ENCODE measurements at regions not wholly inside any gene's neighbourhood (a gene's known extent, or its start where the extent isn't known, plus 50 kb on each side); places are given as distances from the start of the nearest gene placed in this dataset.
A peak's percentile ranks its signal among the peaks of the same experiment; 100 is the strongest.
"Not testable (repeated sequence)": the region's sequence is repeated elsewhere in the genome, so short reads cannot be mapped to it uniquely, and the experiment has no call there.

DNA sequence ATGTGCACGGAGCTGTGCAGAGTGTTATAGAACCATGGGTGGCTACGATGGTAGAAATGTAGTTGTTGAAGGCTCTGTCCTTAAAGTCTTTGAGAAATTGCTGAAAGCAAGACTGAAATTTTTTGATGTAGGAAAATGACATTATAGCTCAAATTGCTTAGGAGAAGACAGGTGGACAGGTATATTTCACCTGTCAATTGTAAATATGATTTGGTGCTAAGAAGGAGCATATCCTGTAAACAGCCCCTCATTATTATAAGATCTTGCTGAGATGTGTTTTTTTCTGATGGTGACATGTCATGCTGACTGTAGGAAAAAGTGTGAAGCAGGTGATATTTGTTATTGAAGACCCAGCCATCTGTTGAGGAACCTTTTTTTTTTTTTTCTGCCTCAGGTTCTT lies 377.9 kb downstream of the PSAT1 start:
- no peak for DNase-seq (ENCODE audit: low spot score)

DNA sequence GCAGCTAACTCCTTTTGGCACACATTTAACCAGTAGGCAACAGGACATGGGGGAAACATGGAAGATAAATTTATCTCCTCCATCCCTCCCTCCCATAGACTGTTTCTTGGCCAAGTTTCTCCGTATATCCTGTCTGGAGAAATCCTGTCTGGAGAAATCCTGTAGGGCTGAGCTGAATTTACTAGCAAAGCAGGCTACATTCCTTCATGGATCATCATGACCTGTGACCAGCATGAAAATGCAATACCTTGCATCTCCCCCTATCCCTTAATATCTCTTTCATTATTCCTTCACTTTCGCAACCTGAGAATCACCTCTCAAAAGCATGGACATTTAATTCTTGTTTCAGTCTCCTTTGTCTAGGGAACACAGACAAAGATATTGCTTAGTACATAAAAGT lies 379.1 kb downstream of the PSAT1 start:
- peak; percentile 58 for DNase-seq (ENCODE audit: low spot score)

DNA sequence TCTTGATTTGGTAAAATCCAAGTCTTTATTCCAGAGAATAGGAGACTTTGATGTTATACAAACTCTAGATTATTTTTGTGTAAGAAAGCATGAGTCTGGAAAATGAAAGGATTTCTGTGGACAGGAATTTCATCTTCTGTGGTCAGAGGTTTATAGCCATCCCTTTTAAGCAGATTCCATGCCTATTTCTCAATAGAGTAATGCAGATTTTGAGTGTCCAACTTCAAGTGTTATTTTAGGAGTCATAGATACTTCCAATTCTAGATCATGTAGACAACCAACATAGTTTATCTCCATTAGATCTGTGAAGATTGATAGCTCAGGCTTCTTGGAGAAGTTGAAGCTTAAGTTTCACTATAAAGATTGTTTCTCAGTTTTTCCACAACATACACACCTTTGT lies 379.7 kb downstream of the PSAT1 start:
- DNase-seq (ENCODE audit: low spot score): peak; percentile 60

DNA sequence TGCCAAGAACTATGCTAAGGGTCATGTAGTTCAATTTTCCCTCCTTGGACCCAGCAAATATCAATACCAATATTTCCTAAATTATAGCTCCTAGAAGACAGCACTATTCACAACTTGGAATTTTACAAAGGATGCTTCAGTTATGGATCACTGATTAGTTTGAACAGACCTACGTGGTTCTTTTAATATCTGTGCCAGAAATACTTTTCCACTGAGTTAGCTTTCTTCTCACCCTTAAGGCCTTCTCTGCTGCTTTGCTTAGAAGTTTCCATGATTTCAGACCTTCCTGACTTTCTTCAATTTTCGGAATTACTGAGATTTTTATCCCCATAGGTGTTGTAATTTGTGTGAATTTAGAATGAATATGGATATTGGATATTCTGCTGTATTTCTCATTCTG lies 380.4 kb downstream of the PSAT1 start:
- DNase-seq (ENCODE audit: low spot score): peak; percentile 67

DNA sequence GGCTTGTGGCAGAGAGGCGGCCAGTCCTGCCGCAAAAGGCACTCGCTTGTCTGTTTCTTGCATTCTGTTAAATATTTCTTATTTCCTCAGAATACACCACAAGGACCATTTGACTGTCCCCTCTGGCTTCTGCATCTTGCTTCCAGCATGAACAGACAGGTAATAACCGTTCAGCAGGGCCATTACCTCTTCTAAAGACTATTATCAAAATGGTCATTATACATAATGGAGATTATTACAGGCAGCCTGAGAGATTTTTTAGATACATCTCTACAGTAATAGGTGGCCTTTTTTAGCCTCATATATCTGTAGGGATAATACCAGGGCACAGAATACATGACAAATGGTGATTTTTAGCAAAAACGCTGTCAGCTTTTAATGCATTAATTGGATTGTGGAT lies 382.0 kb downstream of the PSAT1 start:
- DNase-seq (ENCODE audit: low spot score): no peak

DNA sequence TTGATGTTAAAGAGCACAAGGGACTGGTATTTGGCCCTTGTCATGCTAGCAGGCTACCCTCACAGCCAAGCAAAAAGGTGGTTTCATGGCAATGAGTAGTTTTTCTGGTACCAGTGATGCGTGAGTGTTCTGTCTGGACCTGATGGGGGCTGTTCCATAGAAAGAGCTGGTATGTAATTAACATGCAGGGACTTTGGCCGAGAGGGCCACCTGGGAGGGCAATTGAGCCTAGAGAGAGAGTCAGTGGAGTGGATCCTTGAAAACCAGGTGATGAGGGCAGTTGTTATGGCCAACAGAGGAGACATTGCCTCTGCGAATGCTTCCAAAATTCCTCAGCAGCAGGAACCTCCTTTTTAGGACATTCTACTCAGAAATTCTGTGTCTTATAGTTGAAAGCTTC lies 383.3 kb downstream of the PSAT1 start:
- peak; percentile 51 for DNase-seq (ENCODE audit: low spot score)

DNA sequence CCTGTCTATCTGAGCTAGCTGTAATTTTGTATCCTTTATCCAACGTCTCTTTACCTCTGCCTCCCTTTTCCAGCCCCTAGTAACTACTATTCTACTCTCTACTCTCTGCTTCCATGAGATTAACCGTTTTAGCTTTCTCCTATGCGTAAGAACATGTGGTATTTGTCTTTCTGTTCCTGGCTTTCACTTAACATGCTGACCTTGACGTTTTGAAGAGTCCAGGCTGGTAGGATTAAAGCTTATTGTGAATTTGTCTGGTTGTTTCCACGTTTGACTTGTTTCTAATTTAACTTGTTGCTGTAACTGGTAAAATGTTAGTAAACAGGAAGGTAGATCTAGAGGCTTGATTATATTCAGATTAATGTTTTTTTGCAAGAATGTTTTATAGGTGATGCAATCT lies 385.3 kb downstream of the PSAT1 start:
- DNase-seq (ENCODE audit: low spot score): no peak

DNA sequence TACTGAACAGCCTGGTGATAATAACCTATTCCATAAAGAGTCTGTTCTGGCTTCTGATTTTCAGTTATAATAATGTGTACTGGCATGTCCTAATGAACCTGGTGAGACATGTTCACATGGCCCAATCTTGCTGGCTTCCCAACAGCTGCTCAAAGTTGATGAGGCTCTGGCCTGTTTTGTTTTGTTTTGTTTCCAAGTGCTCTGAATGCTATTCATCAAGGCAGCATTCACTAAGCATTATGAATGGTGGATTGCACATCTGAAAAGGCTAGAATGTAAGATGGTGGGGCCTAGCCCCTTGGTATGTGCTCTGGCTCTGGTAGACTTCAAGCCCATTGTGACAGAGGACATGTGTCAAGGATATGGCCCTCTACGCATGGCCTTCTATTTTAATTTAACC lies 388.5 kb downstream of the PSAT1 start:
- no peak for DNase-seq (ENCODE audit: low spot score)

DNA sequence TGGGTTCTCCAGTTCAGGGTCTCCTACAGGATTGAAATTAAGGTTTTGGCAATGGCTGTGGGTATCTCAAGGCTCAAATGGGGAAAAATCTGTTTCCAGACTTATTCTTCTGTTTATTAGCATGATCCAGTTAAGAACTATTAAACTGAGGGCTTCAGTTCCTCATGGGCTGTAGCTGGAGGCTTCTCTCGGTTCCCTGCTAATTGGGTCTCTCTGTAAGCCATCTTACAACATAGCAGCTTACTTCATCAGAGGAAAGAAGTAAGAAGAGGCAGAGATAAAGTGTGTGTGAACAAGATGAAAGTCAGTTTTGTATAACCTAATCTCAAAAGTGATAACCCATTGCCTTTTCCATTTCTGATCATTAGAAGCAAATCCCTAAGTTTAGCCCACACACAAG lies 391.9 kb downstream of the PSAT1 start:
- DNase-seq (ENCODE audit: low spot score): no peak

DNA sequence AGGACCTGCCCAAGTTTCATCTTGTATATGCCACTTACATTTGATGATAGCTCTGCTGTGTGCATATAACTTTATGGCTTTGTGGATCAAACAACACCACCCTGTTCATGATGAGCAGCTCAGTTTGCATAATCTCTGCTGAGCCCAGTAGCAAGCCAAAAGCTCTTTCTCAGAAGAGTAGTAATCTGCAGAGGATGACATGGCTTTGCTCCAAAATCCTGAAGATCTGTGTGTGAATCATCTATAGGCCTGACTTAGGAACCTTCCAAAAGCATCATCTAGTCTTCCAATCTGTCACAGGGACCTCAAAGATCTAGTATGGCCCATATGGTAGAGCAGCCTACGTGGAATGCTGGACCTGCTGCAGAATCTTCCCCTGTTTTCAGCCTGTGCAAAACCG lies 394.6 kb downstream of the PSAT1 start:
- no peak for DNase-seq (ENCODE audit: low spot score)

DNA sequence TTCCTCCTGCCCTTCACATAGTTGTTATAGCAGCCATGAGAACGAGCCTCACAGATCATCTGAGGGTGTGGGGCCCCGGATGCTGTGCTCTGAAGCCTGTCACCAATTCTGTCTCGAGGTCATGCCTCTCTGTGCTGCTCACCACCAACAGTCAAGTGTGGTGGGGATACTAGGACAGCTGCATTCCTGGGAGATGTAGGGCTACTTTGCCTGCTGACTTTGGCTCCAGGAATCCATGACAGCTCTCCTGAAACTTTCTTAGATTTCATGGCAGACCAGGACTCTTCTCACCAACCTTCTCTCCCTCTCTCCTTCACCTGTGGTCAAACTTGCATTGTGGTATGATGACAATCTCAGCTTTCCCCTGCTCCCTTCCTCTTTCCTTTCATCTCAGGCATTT lies 395.9 kb downstream of the PSAT1 start:
- peak; percentile 93 for DNase-seq (ENCODE audit: low spot score)

DNA sequence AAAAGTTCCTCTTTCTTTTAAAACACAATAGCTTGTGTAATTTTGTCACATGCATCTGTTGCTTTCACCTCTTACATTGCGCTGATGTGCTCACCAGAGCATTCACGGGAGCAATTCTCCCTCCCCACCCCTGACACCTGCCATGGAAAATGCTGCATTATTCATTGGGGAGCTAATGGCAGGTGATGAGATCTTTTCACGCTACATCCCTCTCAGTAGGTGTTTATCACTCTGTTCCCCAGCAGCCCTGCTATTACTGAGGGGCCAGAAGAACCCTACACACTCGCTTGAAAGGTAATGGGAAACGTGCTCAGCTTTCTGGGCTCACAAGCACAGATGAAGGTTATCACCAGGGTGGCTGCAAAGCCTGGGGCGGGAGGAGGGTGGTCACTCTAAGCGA lies 398.0 kb downstream of the PSAT1 start:
- DNase-seq (ENCODE audit: low spot score): no peak

DNA sequence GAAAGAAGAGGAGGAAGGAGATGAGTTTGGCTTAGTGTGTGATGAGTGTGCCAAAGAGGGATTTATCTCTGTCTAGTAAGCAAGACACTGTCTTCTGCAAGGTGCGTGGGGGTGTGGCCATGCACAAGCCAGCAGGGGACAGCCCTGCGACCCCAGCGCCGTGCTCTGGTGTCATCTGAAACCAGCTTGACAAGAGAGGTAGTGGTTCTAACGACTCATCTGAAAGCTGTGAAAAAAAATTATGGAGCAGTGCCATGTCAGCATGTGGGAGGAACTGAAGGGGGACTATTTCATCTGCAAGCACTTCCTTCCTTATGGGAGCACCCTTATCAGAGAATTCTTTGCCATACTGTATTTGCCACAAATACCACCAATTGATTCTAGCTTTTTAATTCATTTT lies 398.6 kb downstream of the PSAT1 start:
- no peak for DNase-seq (ENCODE audit: low spot score)

DNA sequence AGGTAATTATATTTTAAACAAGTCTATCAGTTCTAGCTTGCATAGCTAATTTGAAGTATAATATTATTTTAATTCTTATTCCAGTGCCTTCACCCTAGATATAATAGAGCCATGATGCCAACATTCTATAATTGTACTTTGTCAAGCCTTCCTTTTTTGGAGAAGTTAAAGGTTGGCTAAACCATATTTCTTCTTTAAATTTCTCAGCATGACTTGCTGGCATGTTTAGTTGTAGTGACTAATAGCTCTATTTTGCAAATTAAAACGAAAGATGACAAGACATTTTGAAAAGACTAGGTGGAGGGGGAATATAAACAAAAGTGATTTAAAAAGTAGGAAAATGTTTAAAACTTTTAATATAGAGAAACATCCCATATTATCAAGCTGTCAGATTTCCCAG lies 400.7 kb downstream of the PSAT1 start:
- no peak for DNase-seq (ENCODE audit: low spot score)

DNA sequence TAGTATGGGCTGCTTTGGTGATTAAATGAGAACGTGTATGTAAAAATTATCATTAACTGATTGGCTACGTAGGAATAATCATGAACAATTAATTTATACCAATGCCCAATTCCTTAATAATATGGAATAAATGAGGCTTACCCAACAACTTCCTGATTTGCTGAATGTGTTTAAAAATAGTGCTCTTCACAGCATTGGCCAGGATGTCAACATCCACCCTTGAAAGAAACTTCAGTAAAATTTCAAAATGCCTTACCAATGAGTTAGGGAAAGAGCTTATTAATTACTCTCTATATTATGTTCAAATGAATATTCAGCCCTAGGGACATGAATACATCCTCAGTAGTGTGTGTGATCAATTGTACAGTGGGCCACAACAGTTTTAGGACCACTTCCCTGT lies 401.4 kb downstream of the PSAT1 start:
- DNase-seq (ENCODE audit: low spot score): no peak

DNA sequence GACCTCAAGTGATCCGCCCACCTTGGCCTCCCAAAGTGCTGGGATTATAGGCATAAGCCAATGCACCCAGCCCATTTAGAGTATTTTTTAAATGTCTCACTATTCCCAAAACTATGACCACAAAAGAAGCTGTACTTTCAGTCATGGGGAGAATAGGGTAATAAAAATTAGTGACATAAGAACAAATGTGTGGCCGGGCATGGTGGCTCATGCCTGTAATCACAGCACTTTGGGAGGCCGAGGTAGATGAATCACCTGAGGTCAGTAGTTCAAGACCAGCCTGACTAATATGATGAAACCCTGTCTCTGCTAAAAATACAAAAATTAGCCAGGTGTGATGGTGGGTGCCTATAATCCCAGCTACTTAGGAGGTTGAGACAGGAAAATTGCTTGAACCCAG lies 402.3 kb downstream of the PSAT1 start:
- peak; percentile 84 for DNase-seq (ENCODE audit: low spot score)

DNA sequence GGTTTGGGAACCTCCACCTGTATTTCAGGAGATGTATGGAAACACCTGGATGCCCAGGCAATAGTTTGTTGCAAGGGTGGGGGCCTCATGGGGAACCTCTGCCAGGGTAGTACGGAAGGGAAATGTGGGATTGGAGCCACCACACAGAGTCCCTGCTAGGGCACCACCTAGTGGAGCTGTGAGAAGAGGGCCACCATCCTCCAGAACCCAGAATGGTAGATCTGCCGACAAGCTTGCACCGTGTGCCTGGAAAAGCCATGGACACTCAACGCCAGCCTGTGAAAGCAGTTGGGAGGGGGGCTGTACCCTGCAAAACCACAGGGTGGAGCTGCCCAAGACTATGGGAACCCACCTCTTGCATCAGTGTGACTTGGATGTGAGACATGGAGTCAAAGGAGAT lies 407.2 kb downstream of the PSAT1 start:
- not testable (repeated sequence) for DNase-seq (ENCODE audit: low spot score)

DNA sequence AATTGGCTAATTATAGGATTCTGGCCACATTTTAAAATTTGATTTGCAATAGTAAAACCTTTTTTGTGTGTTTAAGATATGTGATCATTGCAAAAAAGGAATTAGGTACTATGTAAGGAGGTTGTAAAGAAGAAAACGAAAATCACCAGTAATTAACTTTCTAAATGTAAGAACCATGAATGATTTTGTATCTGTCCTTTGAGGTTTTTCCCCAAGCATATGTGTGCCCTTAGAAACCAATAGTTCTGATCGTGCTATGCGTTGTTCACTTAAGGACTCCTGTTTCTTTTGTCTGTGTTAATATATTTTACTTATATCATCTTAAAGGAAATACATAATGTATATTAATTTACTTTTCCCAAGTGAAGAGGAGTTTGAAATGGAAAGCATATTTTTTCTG lies 410.2 kb downstream of the PSAT1 start:
- no peak for DNase-seq (ENCODE audit: low spot score)

DNA sequence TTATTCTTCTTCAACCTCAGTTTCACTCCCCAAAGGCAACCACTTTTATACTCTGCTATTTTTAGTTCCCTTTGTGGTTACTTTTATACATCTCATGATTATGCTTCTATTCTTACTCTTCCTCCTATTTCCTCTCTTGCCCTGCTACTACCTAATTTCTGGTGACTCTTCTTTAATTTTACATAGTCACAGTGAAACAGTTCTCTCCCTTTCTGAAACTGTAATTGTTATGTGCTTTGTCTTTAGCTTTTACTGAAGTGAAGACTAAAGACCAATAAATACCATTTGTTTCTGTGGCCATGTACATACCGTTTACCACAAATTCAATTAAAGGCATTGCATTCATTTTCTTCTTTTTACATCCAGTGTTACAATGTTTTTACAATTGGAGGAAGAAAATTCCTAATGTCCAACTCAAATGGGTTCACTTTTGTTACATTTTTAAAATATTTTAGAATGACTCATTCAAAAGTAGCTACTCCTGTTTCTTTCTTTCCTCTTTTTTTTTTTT lies 410.6 kb downstream of the PSAT1 start:
- DNase-seq (ENCODE audit: low spot score): peak; percentile 36

DNA sequence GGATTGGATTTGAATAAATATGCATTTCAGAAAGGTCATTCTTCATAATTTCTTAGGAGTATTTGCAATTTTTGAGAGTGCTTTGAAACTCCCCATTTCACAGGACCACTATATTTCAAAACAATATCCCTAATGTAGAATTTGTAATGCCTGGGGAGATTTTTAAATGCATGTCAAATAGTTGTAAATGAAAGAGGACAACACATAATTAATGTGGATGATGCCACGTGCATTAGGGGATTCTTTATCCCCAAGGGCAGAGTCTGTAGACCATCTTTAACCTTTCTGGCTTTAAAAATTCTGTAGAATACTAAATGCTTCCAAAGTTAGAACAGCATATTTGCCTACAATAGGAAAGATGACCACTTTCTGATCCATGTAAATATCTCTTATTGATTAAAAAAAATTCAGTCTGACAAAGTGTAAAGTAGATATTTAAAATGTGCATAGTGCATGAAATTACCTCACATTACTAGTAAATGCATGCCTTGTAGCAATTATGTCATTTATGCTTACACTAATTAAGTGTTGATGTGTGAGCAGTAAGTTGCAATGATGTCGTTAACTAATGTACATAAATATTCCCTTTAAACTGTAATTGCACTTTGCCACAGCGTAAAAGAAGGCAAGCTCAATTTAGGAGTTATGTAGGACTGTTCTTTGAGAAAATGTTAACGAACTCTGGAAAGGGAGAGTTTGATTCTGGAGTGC lies 416.1 kb downstream of the PSAT1 start:
- DNase-seq (ENCODE audit: low spot score): no peak

DNA sequence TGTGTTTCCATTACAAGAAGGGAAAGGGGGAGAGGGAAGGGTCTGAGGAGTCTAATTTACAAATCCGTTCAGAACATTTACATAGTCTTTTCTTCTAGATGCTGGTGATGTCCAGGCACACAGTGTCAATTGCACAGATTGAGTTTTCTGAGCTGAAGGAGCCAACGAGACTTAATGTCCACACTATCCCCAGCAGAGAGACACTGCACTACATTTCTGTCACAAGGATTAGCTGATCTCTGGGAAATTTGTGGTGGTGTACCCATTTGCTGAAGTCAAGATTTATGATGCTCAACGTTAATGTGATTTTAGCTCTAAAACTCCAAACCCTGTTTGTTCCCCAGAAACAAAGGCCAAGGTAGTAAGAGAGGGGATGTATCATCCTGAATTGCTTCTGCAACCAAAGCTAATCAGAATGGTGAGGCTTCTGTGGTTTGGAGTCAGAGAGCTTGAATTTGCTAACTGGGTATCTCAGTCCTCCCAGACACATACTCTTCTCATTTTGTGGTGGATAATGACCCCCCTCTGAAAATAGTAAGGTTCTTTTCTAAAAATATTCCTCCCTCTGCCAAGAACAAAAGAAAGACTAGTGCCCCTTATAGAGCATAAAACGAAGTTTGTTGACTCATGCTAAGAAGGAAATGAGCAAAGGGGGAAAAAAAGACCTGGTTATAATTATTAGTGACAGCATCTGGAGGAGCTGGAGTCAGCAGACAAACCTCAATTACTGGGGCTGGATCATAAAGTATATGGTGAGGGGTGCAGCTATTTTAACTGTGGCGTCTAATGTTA lies 416.9 kb downstream of the PSAT1 start:
- peak; percentile 5 for DNase-seq (ENCODE audit: low spot score)

DNA sequence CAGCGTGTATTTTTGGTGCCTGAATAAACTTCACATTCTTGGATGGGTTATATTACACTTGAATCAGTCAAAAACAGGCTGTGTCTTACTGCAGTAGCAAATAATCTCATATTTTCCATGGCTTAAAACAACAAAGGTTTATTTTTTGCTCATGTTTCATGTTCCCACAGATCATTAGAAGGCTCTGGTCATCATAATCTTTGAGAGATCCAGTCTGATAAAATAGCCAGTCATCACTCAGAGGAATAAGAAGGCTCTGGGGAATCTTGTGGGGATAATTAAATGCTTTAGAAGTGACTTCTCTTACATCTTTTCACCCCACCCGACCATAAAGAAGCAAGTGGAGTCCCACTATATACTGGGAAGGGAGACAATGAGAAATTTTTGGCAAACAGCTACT lies 417.7 kb downstream of the PSAT1 start:
- no peak for DNase-seq (ENCODE audit: low spot score)

DNA sequence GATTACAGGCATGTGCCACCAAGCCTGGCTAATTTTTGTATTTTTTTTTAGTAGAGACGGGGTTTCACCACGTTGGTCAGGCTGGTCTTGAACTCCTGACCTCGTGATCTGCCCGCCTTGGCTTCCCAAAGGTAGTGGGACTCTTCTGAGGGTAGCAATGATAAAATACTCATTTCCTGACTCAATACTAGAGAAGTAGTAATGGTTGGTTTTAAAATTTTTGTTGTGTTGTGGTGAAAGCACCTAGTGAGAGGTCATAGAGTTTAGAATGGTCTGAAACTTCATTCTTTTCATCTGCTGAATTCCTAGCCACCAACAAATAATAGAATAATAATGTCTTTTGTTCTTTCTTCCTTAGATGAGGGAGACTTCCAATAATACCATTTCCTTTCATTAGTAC lies 422.1 kb downstream of the PSAT1 start:
- DNase-seq (ENCODE audit: low spot score): not testable (repeated sequence)

DNA sequence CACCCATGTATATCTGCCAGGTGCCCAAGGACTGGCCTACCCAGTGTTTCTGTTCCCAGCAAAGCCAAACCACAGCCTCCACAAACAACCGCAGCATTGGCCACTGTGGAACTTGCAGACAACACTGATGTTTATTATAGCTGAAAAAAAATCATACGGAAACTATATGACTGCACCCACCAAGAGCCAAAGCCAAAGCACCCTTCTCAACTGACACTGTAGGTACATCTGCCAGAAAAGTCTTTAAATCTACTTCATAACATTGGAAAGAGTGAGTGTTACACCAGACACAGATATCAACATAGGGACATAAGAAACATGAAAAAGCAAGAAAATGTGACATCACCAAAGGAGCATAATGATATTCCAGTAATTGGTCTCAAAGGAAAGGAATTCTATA lies 428.0 kb downstream of the PSAT1 start:
- no peak for DNase-seq (ENCODE audit: low spot score)
